ENCODE measurements at regions not wholly inside any gene's neighbourhood (a gene's known extent, or its start where the extent isn't known, plus 50 kb on each side); places are given as distances from the start of the nearest gene placed in this dataset.

DNA sequence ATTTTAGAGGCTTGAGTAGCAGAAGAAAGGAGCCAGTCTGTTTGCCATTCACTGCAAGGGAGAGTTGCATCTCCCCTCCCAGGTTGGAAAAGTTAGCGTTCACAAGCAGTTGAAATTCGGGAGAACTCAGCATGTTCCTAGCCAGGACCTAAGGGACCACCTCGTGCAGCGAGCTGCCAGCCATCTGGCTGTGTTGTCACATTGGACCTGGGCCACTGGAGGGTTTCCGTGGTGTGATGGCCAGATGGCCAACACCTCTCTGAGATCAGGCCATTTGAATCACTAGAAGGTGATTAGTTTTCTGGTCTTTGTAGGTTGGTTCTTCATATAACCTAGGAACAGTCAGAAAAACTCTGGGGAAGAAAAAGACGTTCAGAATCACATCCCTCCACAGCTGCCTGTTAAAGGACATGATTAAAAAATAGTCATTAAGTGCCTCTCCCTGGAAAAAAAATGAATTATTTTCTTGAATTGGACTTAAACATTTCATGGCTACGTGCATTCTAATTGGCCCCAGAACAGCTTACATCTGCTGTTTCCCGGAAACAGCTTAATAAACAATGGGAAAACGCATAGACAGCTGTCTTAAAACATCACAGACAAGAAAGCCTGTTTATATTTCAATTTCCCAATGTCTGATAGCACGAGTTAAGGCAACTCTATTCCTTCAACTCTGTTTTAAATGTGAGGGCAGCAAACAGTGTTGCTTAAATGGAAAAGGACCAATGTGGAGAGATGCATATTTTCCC lies 303.9 kb downstream of the TENT4A start:
- WGBS (ENCODE audit: insufficient coverage): 54% methylated on average over 6 of the region's 10 CpGs
- H3K27ac ChIP-seq (ENCODE audit: low read depth, low read length): no peak overlapping the region
- H3K36me3 ChIP-seq (ENCODE audit: control insufficient read depth, insufficient read depth, low read length): no peaks in the 10 kb centered on the region
- DNase-seq (ENCODE audit: low read depth in 4 of 6, low spot score in 6 of 6): peak in 2 of 6 donors; percentile 45 to 71
- peaks cover 9% of the 10 kb centered on the region for H3K9me3 ChIP-seq (ENCODE audit: control insufficient read depth, insufficient read depth, low read length)
- H3K4me1 ChIP-seq (ENCODE audit: control insufficient read depth, insufficient read depth, low read length): peaks cover 3% of the 10 kb centered on the region
- no peak overlapping the region for H3K4me3 ChIP-seq (ENCODE audit: low read depth, low read length)
- H3K27me3 ChIP-seq (ENCODE audit: control insufficient read depth, insufficient read depth, low read length): no peaks in the 10 kb centered on the region

DNA sequence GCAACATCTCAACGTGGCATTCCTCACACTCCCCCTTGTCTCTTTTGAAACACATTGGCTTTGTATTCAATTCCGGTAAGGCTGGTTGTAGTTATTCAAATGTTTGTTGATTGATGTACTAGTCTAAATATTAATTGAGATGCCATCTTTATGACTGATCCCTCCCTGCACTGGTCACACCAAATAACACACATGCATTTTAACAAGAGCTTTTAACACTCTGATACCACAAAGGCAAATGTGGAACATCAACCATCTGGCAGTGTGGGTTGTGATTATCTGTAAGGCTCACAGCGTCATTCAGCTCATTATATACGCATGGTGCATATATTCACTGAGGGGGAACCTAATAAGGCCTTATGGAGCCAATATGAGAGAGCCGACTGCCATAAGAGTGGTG lies 305.0 kb downstream of the TENT4A start:
- Histone ChIP-seq H3K4me3 (ENCODE audit: low read depth, low read length) (no peak overlapping the region), H3K9me3 (ENCODE audit: control insufficient read depth, insufficient read depth, low read length) (peaks cover 18% of the 10 kb centered on the region), H3K36me3 (ENCODE audit: control insufficient read depth, insufficient read depth, low read length) (no peaks in the 10 kb centered on the region), H3K27ac (ENCODE audit: low read depth, low read length) (no peak overlapping the region), H3K4me1 (ENCODE audit: control insufficient read depth, insufficient read depth, low read length) (peaks cover 3% of the 10 kb centered on the region), H3K27me3 (ENCODE audit: control insufficient read depth, insufficient read depth, low read length) (no peaks in the 10 kb centered on the region)
- peak in 2 of 6 donors; percentile 62 to 88 for DNase-seq (ENCODE audit: low read depth in 4 of 6, low spot score in 6 of 6)
- WGBS (ENCODE audit: insufficient coverage): no CpG with 5 or more reads among the region's 5 CpGs

DNA sequence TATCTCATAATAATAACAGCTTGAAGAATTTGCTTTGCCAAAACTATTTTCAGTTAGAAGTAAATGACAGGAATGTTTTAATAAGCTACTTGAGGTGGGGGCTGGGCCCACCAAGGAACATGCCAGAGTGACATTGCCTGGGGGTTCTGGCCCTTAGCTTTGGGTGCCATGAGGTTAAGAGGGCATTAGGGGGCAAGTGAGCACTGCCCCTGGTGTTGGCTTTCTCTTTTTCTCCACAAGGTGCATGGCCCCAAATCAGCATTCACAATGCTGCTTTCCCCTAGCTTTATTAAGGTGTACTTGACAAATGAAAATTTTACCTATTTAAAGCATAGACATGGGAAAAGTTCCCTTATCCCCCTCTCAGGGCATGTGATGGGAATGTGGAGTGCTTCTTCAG lies 305.4 kb downstream of the TENT4A start:
- DNase-seq (ENCODE audit: low read depth in 4 of 6, low spot score in 6 of 6): no peak
- H3K9me3 ChIP-seq (ENCODE audit: control insufficient read depth, insufficient read depth, low read length): peaks cover 18% of the 10 kb centered on the region
- H3K27me3 ChIP-seq (ENCODE audit: control insufficient read depth, insufficient read depth, low read length): no peaks in the 10 kb centered on the region
- no peak overlapping the region for H3K27ac ChIP-seq (ENCODE audit: low read depth, low read length)
- no peaks in the 10 kb centered on the region for H3K36me3 ChIP-seq (ENCODE audit: control insufficient read depth, insufficient read depth, low read length)
- H3K4me1 ChIP-seq (ENCODE audit: control insufficient read depth, insufficient read depth, low read length): peaks cover 3% of the 10 kb centered on the region
- H3K4me3 ChIP-seq (ENCODE audit: low read depth, low read length): no peak overlapping the region

DNA sequence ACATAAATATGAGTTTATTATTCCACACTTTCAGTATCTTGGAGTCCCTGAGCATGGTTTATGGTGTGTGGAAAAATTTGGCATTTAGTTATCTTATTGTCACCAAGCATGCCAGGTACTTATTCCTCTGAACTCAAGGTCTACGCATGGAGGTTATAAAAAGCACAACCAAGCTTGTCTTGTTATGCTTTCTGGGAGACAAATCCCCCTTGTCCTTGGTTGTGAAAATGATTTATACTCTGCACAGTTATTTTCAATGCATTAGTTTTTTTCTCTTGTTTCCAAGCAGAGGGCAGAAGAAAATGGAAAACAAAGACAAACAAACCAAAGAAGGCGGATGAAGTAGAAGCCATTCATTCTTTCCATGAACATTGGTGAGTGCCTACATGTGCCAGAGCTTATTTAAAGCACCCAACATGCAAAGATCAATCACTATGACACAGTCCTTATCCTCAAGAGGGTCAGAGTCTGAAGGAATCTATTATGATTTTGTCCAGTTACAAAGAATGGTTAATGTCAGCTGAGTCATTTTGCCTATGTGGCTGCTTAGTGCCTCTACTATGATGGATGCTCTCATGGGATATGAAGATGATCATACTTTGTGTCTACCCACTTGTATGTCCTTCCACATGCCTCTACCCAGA lies 323.1 kb downstream of the TENT4A start:
- H3K27ac ChIP-seq (ENCODE audit: low read depth, low read length): no peak overlapping the region
- H3K27me3 ChIP-seq (ENCODE audit: control insufficient read depth, insufficient read depth, low read length): no peaks in the 10 kb centered on the region
- WGBS (ENCODE audit: insufficient coverage): no CpG with 5 or more reads among the region's 2 CpGs
- H3K9me3 ChIP-seq (ENCODE audit: control insufficient read depth, insufficient read depth, low read length): no peaks in the 10 kb centered on the region
- no peaks in the 10 kb centered on the region for H3K36me3 ChIP-seq (ENCODE audit: control insufficient read depth, insufficient read depth, low read length)
- H3K4me1 ChIP-seq (ENCODE audit: control insufficient read depth, insufficient read depth, low read length): no peaks in the 10 kb centered on the region
- peak in 1 of 6 donors; percentile 34 for DNase-seq (ENCODE audit: low read depth in 4 of 6, low spot score in 6 of 6)
- H3K4me3 ChIP-seq (ENCODE audit: low read depth, low read length): no peak overlapping the region

DNA sequence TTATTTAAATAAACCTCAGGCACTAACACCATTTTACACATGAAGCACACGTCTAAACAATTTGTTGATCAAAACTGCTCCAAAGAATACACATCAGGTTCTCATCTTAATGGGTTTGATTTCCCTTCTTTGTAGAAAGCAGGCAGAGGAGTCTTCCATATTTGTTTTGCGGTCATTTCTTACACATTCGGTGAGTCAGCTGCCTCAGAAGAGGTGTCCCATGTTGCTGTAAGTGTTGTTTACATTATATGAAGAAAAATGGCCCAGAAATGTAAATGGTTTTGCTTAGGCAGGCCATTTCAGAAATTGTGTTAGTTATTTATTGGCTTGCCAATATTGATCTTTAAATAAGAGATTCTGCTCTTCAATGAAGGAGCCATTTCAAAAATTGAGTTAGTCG lies 325.8 kb downstream of the TENT4A start:
- H3K4me3 ChIP-seq (ENCODE audit: low read depth, low read length): no peak overlapping the region
- no peaks in the 10 kb centered on the region for H3K9me3 ChIP-seq (ENCODE audit: control insufficient read depth, insufficient read depth, low read length)
- no peak for DNase-seq (ENCODE audit: low read depth in 4 of 6, low spot score in 6 of 6)
- no peaks in the 10 kb centered on the region for H3K4me1 ChIP-seq (ENCODE audit: control insufficient read depth, insufficient read depth, low read length)
- no peak overlapping the region for H3K27ac ChIP-seq (ENCODE audit: low read depth, low read length)
- no peaks in the 10 kb centered on the region for H3K36me3 ChIP-seq (ENCODE audit: control insufficient read depth, insufficient read depth, low read length)
- H3K27me3 ChIP-seq (ENCODE audit: control insufficient read depth, insufficient read depth, low read length): no peaks in the 10 kb centered on the region
- 90% methylated on average over 2 of the region's 4 CpGs for WGBS (ENCODE audit: insufficient coverage)

DNA sequence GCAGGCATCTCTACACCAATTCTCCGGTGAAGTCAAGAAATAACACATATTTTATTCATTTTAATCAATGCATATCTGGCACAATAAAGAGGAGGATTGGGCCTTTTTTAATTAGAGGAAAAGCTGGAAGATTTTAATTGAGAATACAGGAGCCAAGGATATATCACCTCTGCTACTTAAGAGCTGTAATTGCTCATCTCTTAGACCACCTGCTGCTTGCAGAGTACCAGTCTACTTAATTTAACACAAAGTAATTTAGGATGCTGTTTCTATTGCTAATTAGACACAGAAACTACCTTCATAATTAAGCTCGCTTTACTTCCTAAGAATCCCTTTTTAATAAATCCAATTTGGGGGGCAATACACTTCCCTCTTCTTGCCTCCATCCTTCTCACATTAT lies 326.9 kb downstream of the TENT4A start:
- no peak overlapping the region for H3K27ac ChIP-seq (ENCODE audit: low read depth, low read length)
- H3K4me3 ChIP-seq (ENCODE audit: low read depth, low read length): no peak overlapping the region
- H3K4me1 ChIP-seq (ENCODE audit: control insufficient read depth, insufficient read depth, low read length): no peaks in the 10 kb centered on the region
- no peaks in the 10 kb centered on the region for H3K9me3 ChIP-seq (ENCODE audit: control insufficient read depth, insufficient read depth, low read length)
- H3K27me3 ChIP-seq (ENCODE audit: control insufficient read depth, insufficient read depth, low read length): no peaks in the 10 kb centered on the region
- peak in 1 of 6 donors; percentile 91 for DNase-seq (ENCODE audit: low read depth in 4 of 6, low spot score in 6 of 6)
- WGBS (ENCODE audit: insufficient coverage): no CpG with 5 or more reads among the region's 2 CpGs
- H3K36me3 ChIP-seq (ENCODE audit: control insufficient read depth, insufficient read depth, low read length): no peaks in the 10 kb centered on the region

DNA sequence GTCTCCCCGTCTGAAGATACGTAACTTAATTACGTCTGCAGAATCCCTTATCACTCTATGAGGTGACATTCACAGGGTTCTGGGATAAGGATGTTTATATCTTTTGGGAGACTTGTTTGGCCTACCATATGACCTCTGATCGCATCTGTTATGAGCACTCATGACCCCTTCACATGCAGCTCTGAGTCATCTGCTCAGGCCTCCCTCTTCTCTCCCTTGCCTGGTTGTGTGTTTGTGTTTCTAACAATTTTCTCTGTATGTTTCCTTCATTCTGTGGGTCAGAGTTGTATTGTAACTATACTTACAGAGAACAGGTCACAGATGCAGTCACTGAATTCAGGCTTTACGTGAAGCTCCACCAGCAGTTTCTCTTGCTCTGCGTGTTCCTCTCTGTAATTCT lies 330.6 kb downstream of the TENT4A start:
- no peak overlapping the region for H3K27ac ChIP-seq (ENCODE audit: low read depth, low read length)
- 94% methylated on average over 2 of the region's 6 CpGs for WGBS (ENCODE audit: insufficient coverage)
- H3K4me3 ChIP-seq (ENCODE audit: low read depth, low read length): no peak overlapping the region
- H3K9me3 ChIP-seq (ENCODE audit: control insufficient read depth, insufficient read depth, low read length): no peaks in the 10 kb centered on the region
- H3K27me3 ChIP-seq (ENCODE audit: control insufficient read depth, insufficient read depth, low read length): no peaks in the 10 kb centered on the region
- no peak for DNase-seq (ENCODE audit: low read depth in 4 of 6, low spot score in 6 of 6)
- no peaks in the 10 kb centered on the region for H3K36me3 ChIP-seq (ENCODE audit: control insufficient read depth, insufficient read depth, low read length)
- no peaks in the 10 kb centered on the region for H3K4me1 ChIP-seq (ENCODE audit: control insufficient read depth, insufficient read depth, low read length)

DNA sequence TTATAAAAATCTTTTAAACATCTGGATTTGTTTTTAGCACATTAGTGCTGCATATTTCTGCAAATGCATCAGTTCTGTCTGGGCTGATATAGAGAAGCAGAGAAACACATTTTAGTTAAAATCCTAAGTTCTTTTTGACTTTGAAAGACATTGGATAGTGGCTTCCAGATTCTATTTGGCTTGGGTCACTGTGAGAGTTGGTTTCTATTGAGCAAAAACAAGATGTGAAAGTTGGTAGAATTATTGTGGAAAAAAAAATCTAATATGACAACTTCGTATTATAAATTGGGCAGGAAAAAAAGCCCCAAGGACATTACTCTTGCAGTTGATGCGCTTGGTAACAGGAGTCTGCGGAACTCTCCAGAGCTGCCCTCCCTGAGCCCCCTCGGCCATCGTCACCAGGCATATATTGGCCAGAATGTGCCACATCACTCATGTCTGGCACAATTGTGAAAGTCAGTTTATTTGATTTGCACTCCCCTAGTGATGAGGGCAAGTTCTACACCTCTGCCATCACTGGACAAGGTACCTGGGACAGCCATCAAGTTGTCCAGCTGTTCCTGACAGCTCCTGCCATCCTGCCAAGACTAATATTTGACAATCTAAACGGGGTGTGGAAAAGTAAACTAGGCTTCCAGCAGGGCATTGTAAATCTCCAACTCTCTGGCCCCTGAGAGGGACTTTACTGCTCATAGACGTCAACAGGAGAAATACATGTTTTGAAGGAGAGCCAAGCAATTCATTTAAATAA lies 334.5 kb downstream of the TENT4A start:
- Histone ChIP-seq H3K27me3 (ENCODE audit: control insufficient read depth, insufficient read depth, low read length) (no peaks in the 10 kb centered on the region), H3K27ac (ENCODE audit: low read depth, low read length) (no peak overlapping the region), H3K9me3 (ENCODE audit: control insufficient read depth, insufficient read depth, low read length) (no peaks in the 10 kb centered on the region), H3K4me3 (ENCODE audit: low read depth, low read length) (no peak overlapping the region), H3K36me3 (ENCODE audit: control insufficient read depth, insufficient read depth, low read length) (no peaks in the 10 kb centered on the region), H3K4me1 (ENCODE audit: control insufficient read depth, insufficient read depth, low read length) (no peaks in the 10 kb centered on the region)
- peak in 1 of 6 donors; percentile 5 for DNase-seq (ENCODE audit: low read depth in 4 of 6, low spot score in 6 of 6)
- 78% methylated on average over 3 of the region's 7 CpGs for WGBS (ENCODE audit: insufficient coverage)

DNA sequence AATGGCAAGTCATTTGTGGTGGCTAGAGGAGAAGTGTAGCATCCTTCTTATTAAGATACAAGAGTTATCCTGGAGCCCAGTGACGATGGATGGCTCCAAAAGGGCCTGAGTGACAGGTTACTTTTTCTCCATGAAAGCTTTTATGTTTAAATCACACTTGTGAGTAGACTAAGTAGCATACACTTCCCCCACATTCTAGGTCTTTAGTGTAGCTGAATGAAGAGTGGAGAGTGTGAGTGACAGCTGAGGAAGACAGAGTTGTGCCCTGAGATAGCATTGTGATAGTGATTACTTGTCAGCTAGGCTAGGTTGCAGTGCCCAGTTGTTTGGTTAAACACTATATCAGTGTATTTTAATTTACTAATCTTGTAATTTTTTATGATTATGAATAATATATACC lies 337.8 kb downstream of the TENT4A start:
- no peak overlapping the region for H3K27ac ChIP-seq (ENCODE audit: low read depth, low read length)

More for the DNA sequence above, 337.8 kb downstream of the TENT4A start:
- no peaks in the 10 kb centered on the region for H3K4me1 ChIP-seq (ENCODE audit: control insufficient read depth, insufficient read depth, low read length)
- H3K36me3 ChIP-seq (ENCODE audit: control insufficient read depth, insufficient read depth, low read length): no peaks in the 10 kb centered on the region
- no peak overlapping the region for H3K4me3 ChIP-seq (ENCODE audit: low read depth, low read length)
- no CpG with 5 or more reads among the region's 1 CpG for WGBS (ENCODE audit: insufficient coverage)
- DNase-seq (ENCODE audit: low read depth in 4 of 6, low spot score in 6 of 6): no peak
- H3K27me3 ChIP-seq (ENCODE audit: control insufficient read depth, insufficient read depth, low read length): no peaks in the 10 kb centered on the region
- no peaks in the 10 kb centered on the region for H3K9me3 ChIP-seq (ENCODE audit: control insufficient read depth, insufficient read depth, low read length)

Measured in spinal cord (tissue), 9 donors.